22Rv1 (cell line): ENCODE measurements at regions not wholly inside any gene's neighbourhood (a gene's known extent, or its start where the extent isn't known, plus 50 kb on each side); places are given as distances from the start of the nearest gene placed in this dataset.

Source experiments
- CTCF ChIP-seq: fragments of 450-650 bp; IDR thresholded peaks from 2 replicates; pipeline ENCODE4 v1.5.1; 2017; ENCODE audit warnings: mild to moderate bottlenecking
- ZFX ChIP-seq: fragments of 450-650 bp; IDR thresholded peaks from 2 replicates; pipeline ENCODE4 v1.6.1; 2017; ENCODE audit warnings: antibody characterized with exemption, borderline replicate concordance

GRCh38 chr17:12376276-12376675 lies 289.4 kb upstream of the MYOCD start:
- TF ChIP-seq CTCF (no peak), ZFX (no peak)
